ENCODE measurements at regions not wholly inside any gene's neighbourhood (a gene's known extent, or its start where the extent isn't known, plus 50 kb on each side); places are given as distances from the start of the nearest gene placed in this dataset.
"Not testable (repeated sequence)": the region's sequence is repeated elsewhere in the genome, so short reads cannot be mapped to it uniquely, and the experiment has no call there.

GRCh38 chr16:88265286-88265938 is 117.3 kb upstream of the ZNF469 start:
- peak; percentile 53 for ATAC-seq (ENCODE audit: low read depth)
- H3K4me3 Mint-ChIP-seq; DNase-seq (ENCODE audit: low spot score in 2 of 2); H3K27ac Mint-ChIP-seq; H3K36me3 Mint-ChIP-seq; H3K4me1 Mint-ChIP-seq; H3K9me3 Mint-ChIP-seq: not testable (repeated sequence)
- H3K27me3 Mint-ChIP-seq = peaks cover 18% of the 10 kb centered on the region

DNA sequence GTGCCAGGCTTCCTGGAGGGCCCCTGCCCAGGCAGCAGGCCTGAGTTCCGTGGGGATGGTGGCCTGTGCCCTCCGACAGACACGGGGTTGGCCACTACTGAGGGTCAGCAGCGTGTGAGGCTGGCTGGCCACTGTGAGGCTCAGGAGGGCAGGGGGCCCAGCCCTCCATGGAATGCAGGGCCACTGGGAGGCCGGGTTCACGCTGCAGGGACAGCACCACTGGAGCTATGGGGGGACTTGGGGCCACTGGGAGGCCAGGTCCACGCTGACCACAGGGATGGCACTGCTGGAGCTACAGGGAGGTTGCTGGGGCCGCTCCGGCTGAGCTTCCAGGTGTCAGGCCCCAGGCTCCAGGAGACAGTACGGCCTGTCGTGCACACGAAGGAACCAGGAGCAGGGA is 116.7 kb upstream of the ZNF469 start:
- DNase-seq (ENCODE audit: low spot score in 2 of 2); H3K4me1 Mint-ChIP-seq; H3K27ac Mint-ChIP-seq; H3K36me3 Mint-ChIP-seq; H3K9me3 Mint-ChIP-seq; H3K4me3 Mint-ChIP-seq; ATAC-seq (ENCODE audit: low read depth): not testable (repeated sequence)
- peaks cover 14% of the 10 kb centered on the region for H3K27me3 Mint-ChIP-seq

GRCh38 chr16:88266935-88267551 is 115.7 kb upstream of the ZNF469 start:
- H3K4me3 Mint-ChIP-seq; ATAC-seq (ENCODE audit: low read depth); H3K4me1 Mint-ChIP-seq; H3K27ac Mint-ChIP-seq; H3K9me3 Mint-ChIP-seq; H3K36me3 Mint-ChIP-seq; DNase-seq (ENCODE audit: low spot score in 2 of 2): not testable (repeated sequence)
- H3K27me3 Mint-ChIP-seq = peaks cover 17% of the 10 kb centered on the region

GRCh38 chr16:88268186-88268970 is 114.4 kb upstream of the ZNF469 start:
- not testable (repeated sequence) for H3K27ac Mint-ChIP-seq; H3K9me3 Mint-ChIP-seq; H3K4me3 Mint-ChIP-seq; H3K4me1 Mint-ChIP-seq; H3K36me3 Mint-ChIP-seq; DNase-seq (ENCODE audit: low spot score in 2 of 2)
- peak; percentile 16 for ATAC-seq (ENCODE audit: low read depth)
- peaks cover 21% of the 10 kb centered on the region for H3K27me3 Mint-ChIP-seq

DNA sequence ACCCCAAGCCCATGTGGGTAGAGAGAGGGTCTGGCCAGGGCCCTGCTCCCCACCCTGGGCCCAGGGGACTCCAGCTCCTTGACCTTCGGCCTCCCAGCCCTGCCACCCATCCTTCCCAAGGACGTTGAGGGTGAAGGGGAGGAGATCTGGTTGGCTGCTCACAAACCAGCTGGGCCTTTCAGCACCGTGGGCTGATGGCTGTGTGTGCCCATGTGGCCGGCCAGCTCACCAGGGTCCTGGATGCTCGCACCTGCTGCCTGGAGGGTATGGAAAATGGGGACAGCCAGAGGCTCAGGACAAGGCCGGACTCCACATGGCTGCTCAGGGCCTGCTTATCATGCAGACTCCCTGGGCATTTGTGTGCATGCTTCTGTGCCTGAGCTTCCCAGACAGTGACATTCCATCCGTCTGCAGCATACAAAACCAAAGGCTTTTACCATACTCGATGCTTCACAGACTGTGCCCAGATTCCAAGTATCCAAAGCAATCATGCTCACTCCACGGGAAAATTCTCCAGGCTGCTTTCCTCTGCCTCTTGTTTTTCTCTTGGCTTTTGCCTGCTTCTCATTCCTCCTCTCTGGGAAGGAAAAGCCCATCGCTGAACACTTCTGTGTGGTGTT is 112.5 kb upstream of the ZNF469 start:
- H3K9me3 Mint-ChIP-seq; DNase-seq (ENCODE audit: low spot score in 2 of 2); ATAC-seq (ENCODE audit: low read depth); H3K4me1 Mint-ChIP-seq; H3K4me3 Mint-ChIP-seq; H3K27ac Mint-ChIP-seq; H3K36me3 Mint-ChIP-seq: not testable (repeated sequence)
- peaks cover 16% of the 10 kb centered on the region for H3K27me3 Mint-ChIP-seq

- ATAC-seq (ENCODE audit: low read depth); DNase-seq (ENCODE audit: low spot score in 2 of 2); H3K27ac Mint-ChIP-seq; H3K9me3 Mint-ChIP-seq; H3K36me3 Mint-ChIP-seq; H3K4me3 Mint-ChIP-seq; H3K4me1 Mint-ChIP-seq: not testable (repeated sequence)
- peaks cover 16% of the 10 kb centered on the region for H3K27me3 Mint-ChIP-seq
Measured at GRCh38 chr16:88271296-88271695, 111.5 kb upstream of the ZNF469 start.

GRCh38 chr16:88271776-88272175 is 111.0 kb upstream of the ZNF469 start:
- DNase-seq (ENCODE audit: low spot score in 2 of 2); H3K4me3 Mint-ChIP-seq; H3K9me3 Mint-ChIP-seq; H3K27ac Mint-ChIP-seq; ATAC-seq (ENCODE audit: low read depth); H3K4me1 Mint-ChIP-seq; H3K36me3 Mint-ChIP-seq: not testable (repeated sequence)
- peaks cover 16% of the 10 kb centered on the region for H3K27me3 Mint-ChIP-seq

- H3K36me3 Mint-ChIP-seq; H3K4me3 Mint-ChIP-seq; H3K27ac Mint-ChIP-seq; H3K4me1 Mint-ChIP-seq; H3K9me3 Mint-ChIP-seq; ATAC-seq (ENCODE audit: low read depth); DNase-seq (ENCODE audit: low spot score in 2 of 2): not testable (repeated sequence)
- H3K27me3 Mint-ChIP-seq = peaks cover 16% of the 10 kb centered on the region
Measured at GRCh38 chr16:88272437-88272836, 110.3 kb upstream of the ZNF469 start.

- not testable (repeated sequence) for H3K4me3 Mint-ChIP-seq; ATAC-seq (ENCODE audit: low read depth); DNase-seq (ENCODE audit: low spot score in 2 of 2); H3K36me3 Mint-ChIP-seq; H3K27ac Mint-ChIP-seq; H3K9me3 Mint-ChIP-seq; H3K4me1 Mint-ChIP-seq
- H3K27me3 Mint-ChIP-seq = peaks cover 14% of the 10 kb centered on the region
Measured at GRCh38 chr16:88274126-88274750, 108.5 kb upstream of the ZNF469 start.

GRCh38 chr16:88274847-88275246 is 107.9 kb upstream of the ZNF469 start:
- H3K27ac Mint-ChIP-seq = no peak overlapping the region
- peaks cover 6% of the 10 kb centered on the region for H3K9me3 Mint-ChIP-seq
- ATAC-seq (ENCODE audit: low read depth) (no peak), DNase-seq (ENCODE audit: low spot score in 2 of 2) (no peak)
- H3K4me3 Mint-ChIP-seq = no peak overlapping the region
- no peaks in the 10 kb centered on the region for H3K36me3 Mint-ChIP-seq
- H3K4me1 Mint-ChIP-seq = peaks cover 3% of the 10 kb centered on the region
- peaks cover 11% of the 10 kb centered on the region for H3K27me3 Mint-ChIP-seq

DNA sequence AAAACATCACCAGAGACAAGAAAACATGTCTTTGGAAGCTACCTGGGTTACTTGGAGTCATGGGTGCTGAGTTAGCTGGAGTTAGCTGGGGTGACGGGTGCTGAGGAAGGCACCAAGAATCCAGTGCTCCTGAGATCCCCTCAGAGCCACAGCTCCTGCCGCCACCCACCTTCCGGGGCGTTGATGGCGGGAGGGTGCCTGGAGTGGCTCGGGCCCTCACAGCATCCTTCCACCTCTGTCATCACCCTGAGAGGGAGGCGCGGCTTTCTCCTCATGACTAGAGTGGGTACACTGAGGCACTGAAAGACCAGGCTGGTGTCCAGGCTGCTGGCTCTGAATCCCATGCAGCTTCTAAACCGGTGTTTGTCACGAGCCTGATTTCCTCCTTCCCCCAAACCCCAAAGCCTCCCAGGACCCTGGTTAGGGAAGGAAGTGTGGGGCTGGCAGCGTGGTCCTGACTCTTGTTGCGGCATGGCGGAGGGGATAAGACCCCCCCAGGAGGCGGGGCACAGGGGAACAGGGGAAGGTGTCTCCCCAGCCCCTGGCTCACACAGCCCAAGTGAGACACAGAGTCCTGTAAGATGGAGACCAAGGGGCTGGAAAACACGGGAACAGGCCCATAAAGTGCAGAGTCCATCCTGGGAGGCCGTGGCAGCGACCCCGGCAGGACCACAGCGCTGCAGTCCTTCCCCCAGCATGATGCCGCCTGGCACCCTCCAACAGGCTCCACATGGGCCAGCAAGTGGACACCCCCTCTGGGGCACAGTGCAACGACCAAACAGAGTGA is 107.2 kb upstream of the ZNF469 start:
- peaks cover 11% of the 10 kb centered on the region for H3K27me3 Mint-ChIP-seq
- H3K27ac Mint-ChIP-seq; H3K36me3 Mint-ChIP-seq; ATAC-seq (ENCODE audit: low read depth); H3K4me3 Mint-ChIP-seq; H3K4me1 Mint-ChIP-seq; DNase-seq (ENCODE audit: low spot score in 2 of 2); H3K9me3 Mint-ChIP-seq: not testable (repeated sequence)

DNA sequence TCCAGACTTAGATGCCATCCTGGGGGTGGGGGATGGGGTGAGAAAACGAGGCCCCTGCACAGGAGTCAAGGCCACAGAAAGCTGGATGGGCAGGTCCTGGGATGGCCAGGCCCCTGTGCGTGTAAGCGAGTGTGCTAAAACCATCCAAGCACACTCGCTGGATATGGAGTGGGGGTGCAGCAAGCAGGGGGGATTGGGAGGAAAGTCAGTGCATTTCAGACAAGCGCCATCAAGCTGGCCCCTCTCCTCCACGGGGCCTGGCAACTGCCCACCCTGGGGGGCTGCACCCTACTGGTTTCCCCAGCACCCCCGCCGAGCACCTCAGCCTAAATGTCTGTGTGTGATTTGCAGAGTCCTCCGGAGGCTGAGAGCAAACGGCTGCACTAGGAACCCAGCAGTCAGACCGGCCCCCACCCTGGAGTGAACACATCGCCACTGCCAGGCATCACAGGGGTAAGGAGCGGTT is 106.6 kb upstream of the ZNF469 start:
- peaks cover 11% of the 10 kb centered on the region for H3K27me3 Mint-ChIP-seq
- H3K36me3 Mint-ChIP-seq; H3K4me1 Mint-ChIP-seq; H3K9me3 Mint-ChIP-seq; H3K4me3 Mint-ChIP-seq; H3K27ac Mint-ChIP-seq; ATAC-seq (ENCODE audit: low read depth); DNase-seq (ENCODE audit: low spot score in 2 of 2): not testable (repeated sequence)

GRCh38 chr16:88276591-88276990 is 106.2 kb upstream of the ZNF469 start:
- Mint-ChIP-seq H3K4me3 (no peak overlapping the region), H3K27me3 (peaks cover 10% of the 10 kb centered on the region), H3K9me3 (peaks cover 6% of the 10 kb centered on the region), H3K36me3 (no peaks in the 10 kb centered on the region), H3K27ac (no peak overlapping the region), H3K4me1 (peaks cover 3% of the 10 kb centered on the region)
- DNase-seq (ENCODE audit: low spot score in 2 of 2) (no peak), ATAC-seq (ENCODE audit: low read depth) (no peak)

Measured in memory B cell (primary cell).